Stomach (tissue), 8 donors: ENCODE measurements at regions not wholly inside any gene's neighbourhood (a gene's known extent, or its start where the extent isn't known, plus 50 kb on each side); places are given as distances from the start of the nearest gene placed in this dataset.

Source experiments
- DNase-seq, 2 donors: peaks; one replicate each; pipeline versions ENCODE4 v3.0.0 to v3.0.0-alpha.2; 2013 to 2019
- H3K27ac ChIP-seq, 5 donors: fragments of 200-600 bp in 4 of 5; sonication (generic) in 4 of 5; one replicate each; pipeline ENCODE4 v1.5.1; 2013 to 2019; ENCODE audit warnings: mild to moderate bottlenecking in 1 of 5, moderate library complexity in 1 of 5
- H3K27me3 ChIP-seq, 3 donors: fragments of 200-600 bp; sonication (generic); one replicate each; pipeline ENCODE4 v1.5.1; 2017 to 2019; ENCODE audit warnings: mixed run types in 1 of 3
- H3K36me3 ChIP-seq, 4 donors: fragments of 200-600 bp; sonication (generic); 1 replicate in 3 of 4; 2 replicates in 1 of 4; pipeline ENCODE4 v1.5.1; 2016 to 2019
- H3K4me1 ChIP-seq, 4 donors: fragments of 200-600 bp; sonication (generic); one replicate each; pipeline ENCODE4 v1.5.1; 2016 to 2019
- H3K4me3 ChIP-seq, 4 donors: fragments of 200-600 bp; sonication (generic) in 3 of 4; one replicate each; pipeline ENCODE4 v1.5.1; 2016 to 2019; ENCODE audit warnings: mild to moderate bottlenecking in 1 of 4
- H3K9me3 ChIP-seq, 4 donors: fragments of 200-600 bp; sonication (generic); one replicate each; pipeline ENCODE4 v1.5.1; 2016 to 2019
- CTCF ChIP-seq, 7 experiments: fragments of 450-650 bp in 4 of 7; fragments of 200-600 bp in 3 of 7; sonication (generic) in 3 of 7; IDR thresholded peaks; one replicate each; pipeline ENCODE4 v1.5.1; 2016 to 2019; ENCODE audit warnings: antibody characterized with exemption in 7 of 7, control low read depth in 2 of 7, mild to moderate bottlenecking in 1 of 7
- EP300 ChIP-seq: sonication (generic); formaldehyde crosslinking; IDR thresholded peaks from one replicate; pipeline ENCODE4 v1.6.1; 2017; ENCODE audit warnings: antibody characterized with exemption
- POLR2A ChIP-seq, 4 donors: fragments of 450-650 bp; IDR thresholded peaks; one replicate each; pipeline ENCODE4 v1.6.1; 2016; ENCODE audit warnings: antibody characterized with exemption in 4 of 4, control low read depth in 2 of 4, mild to moderate bottlenecking in 1 of 4, moderate library complexity in 1 of 4
- POLR2AphosphoS5 ChIP-seq, 3 donors: sonication (generic); formaldehyde crosslinking; IDR thresholded peaks; one replicate each; pipeline ENCODE4 v1.6.1; 2016; ENCODE audit warnings: antibody characterized with exemption in 3 of 3
- WGBS, 5 donors: extraction: QIAGEN DNeasy Blood & Tissue Kit in 3 of 5; methylation state at CpG; one replicate each; pipeline versions ENCODE4 v1.1.5 to v1.1.7; 2013 to 2018; 5-methylcytosine and 5-hydroxymethylcytosine counted together
- intact Hi-C: fragments of 100-400 bp; cut with DNase I; formaldehyde crosslinking; loops from one replicate; pipeline ENCODE4 v1.15.1; 2023; ENCODE audit warnings: low total_unique reads
- donor health status: healthy with polysubstance abuse.
- donor health status: Bipolar disorder and iron deficiency.
- donor health status: healthy.

GRCh38 chr1:219345953-219346352 is 172.3 kb downstream of the LYPLAL1 start:
- Histone ChIP-seq H3K27ac (no peak overlapping the region), H3K4me1 (peaks cover 0 to 12% (median 8%) of the 10 kb centered on the region in 4 donors), H3K9me3 (peaks cover 0 to 10% (median 4%) of the 10 kb centered on the region in 4 donors), H3K4me3 (no peak overlapping the region), H3K36me3 (no peaks in the 10 kb centered on the region), H3K27me3 (no peaks in the 10 kb centered on the region)
- TF ChIP-seq EP300 (no peak), CTCF (IDR thresholded peaks at IDR 0.05) (no peak), POLR2AphosphoS5 (IDR thresholded peaks at IDR 0.05) (no peak), POLR2A (IDR thresholded peaks at IDR 0.05) (no peak)
- no peak for DNase-seq
- intact Hi-C loops, result no loop called here

- no peak for DNase-seq
- 77 to 84% (median 81%) methylated on average over 4 of the region's 4 CpGs for WGBS, 5 donors
- intact Hi-C loops, result no loop called here
- H3K9me3 ChIP-seq, result peaks cover 0 to 10% (median 4%) of the 10 kb centered on the region in 4 donors
- H3K27me3 ChIP-seq, result no peaks in the 10 kb centered on the region
- TF ChIP-seq POLR2AphosphoS5 (IDR thresholded peaks at IDR 0.05), result no peak
- no peak for TF ChIP-seq EP300
- no peak for TF ChIP-seq POLR2A (IDR thresholded peaks at IDR 0.05)
- TF ChIP-seq CTCF (IDR thresholded peaks at IDR 0.05), result no peak
- H3K4me1 ChIP-seq, result peaks cover 0 to 6% (median 3%) of the 10 kb centered on the region in 4 donors
- H3K4me3 ChIP-seq, result no peak overlapping the region
- H3K27ac ChIP-seq, result no peak overlapping the region
- no peaks in the 10 kb centered on the region for H3K36me3 ChIP-seq
Measured at GRCh38 chr1:219342836-219343235, 169.2 kb downstream of the LYPLAL1 start.

GRCh38 chr1:219340796-219341195 is 167.1 kb downstream of the LYPLAL1 start:
- Histone ChIP-seq H3K27me3 (no peaks in the 10 kb centered on the region), H3K27ac (no peak overlapping the region), H3K4me3 (no peak overlapping the region), H3K4me1 (no peaks in the 10 kb centered on the region), H3K36me3 (no peaks in the 10 kb centered on the region), H3K9me3 (peaks cover 0 to 5% (median 2%) of the 10 kb centered on the region in 4 donors)
- 36 to 69% (median 49%) methylated on average over 1 of the region's 1 CpG for WGBS, 5 donors
- intact Hi-C loops, result no loop called here
- no peak for DNase-seq
- TF ChIP-seq POLR2A (IDR thresholded peaks at IDR 0.05) (no peak), EP300 (no peak), POLR2AphosphoS5 (IDR thresholded peaks at IDR 0.05) (no peak), CTCF (IDR thresholded peaks at IDR 0.05) (no peak)

- Histone ChIP-seq H3K4me3 (no peak overlapping the region), H3K27me3 (no peaks in the 10 kb centered on the region), H3K4me1 (no peaks in the 10 kb centered on the region), H3K36me3 (no peaks in the 10 kb centered on the region), H3K9me3 (no peaks in the 10 kb centered on the region), H3K27ac (no peak overlapping the region)
- intact Hi-C loops, result no loop called here
- TF ChIP-seq POLR2AphosphoS5 (IDR thresholded peaks at IDR 0.05), result no peak
- no peak for TF ChIP-seq CTCF (IDR thresholded peaks at IDR 0.05)
- no peak for TF ChIP-seq POLR2A (IDR thresholded peaks at IDR 0.05)
- TF ChIP-seq EP300, result no peak
- WGBS, 5 donors, result 53 to 63% (median 58%) methylated on average over 1 of the region's 1 CpG
- no peak for DNase-seq
Measured at GRCh38 chr1:219339466-219339865, 165.8 kb downstream of the LYPLAL1 start.
